SK-N-SH treated with all-trans-retinoic acid at 6 μM for 48 hours (cell line): ENCODE measurements at regions not wholly inside any gene's neighbourhood (a gene's known extent, or its start where the extent isn't known, plus 50 kb on each side); places are given as distances from the start of the nearest gene placed in this dataset.

ENCODE experiments used
- ATAC-seq: fragments of 200-7000 bp; cut with Tn5 transposase; 3 replicates; pipeline ENCODE4 v1.9.1; 2020; ENCODE audit warnings: mild to moderate bottlenecking, moderate library complexity
- ARNTL ChIP-seq: fragments of 450-650 bp; formaldehyde crosslinking; IDR thresholded peaks from 2 replicates; pipeline ENCODE4 v1.5.0; 2020; ENCODE audit warnings: low read depth, mild to moderate bottlenecking, moderate library complexity, borderline replicate concordance
- BACH2 ChIP-seq: fragments of 250-450 bp; sonication (Bioruptor Pico); IDR thresholded peaks from 2 replicates; pipeline ENCODE4 v1.9.0; 2021; ENCODE audit warnings: mild to moderate bottlenecking, borderline replicate concordance
- CSDC2 ChIP-seq: fragments of 250-450 bp; sonication (Bioruptor Pico); IDR thresholded peaks from 2 replicates; pipeline ENCODE4 v1.5.0; 2020; ENCODE audit warnings: mild to moderate bottlenecking, moderate library complexity
- ESRRG ChIP-seq: fragments of 250-450 bp; sonication (Bioruptor Pico); IDR thresholded peaks from 2 replicates; pipeline ENCODE4 v1.6.1; 2021; ENCODE audit warnings: mild to moderate bottlenecking
- GLIS3 ChIP-seq: fragments of 250-450 bp; sonication (Bioruptor Pico); IDR thresholded peaks from 2 replicates; pipeline ENCODE4 v1.5.0; 2020; ENCODE audit warnings: mild to moderate bottlenecking, moderate library complexity
- ISL1 ChIP-seq: fragments of 250-450 bp; sonication (Bioruptor Pico); IDR thresholded peaks from 2 replicates; pipeline ENCODE4 v2.1.2; 2022; ENCODE audit warnings: mild to moderate bottlenecking, moderate library complexity
- OSR1 ChIP-seq: fragments of 250-450 bp; sonication (Bioruptor Pico); IDR thresholded peaks from 2 replicates; pipeline ENCODE4 v1.8.0; 2022; ENCODE audit warnings: moderate library complexity, mild to moderate bottlenecking, inconsistent platforms
- PPARA ChIP-seq: fragments of 250-450 bp; sonication (Bioruptor Pico); IDR thresholded peaks from 2 replicates; pipeline ENCODE4 v1.5.0; 2020; ENCODE audit warnings: mild to moderate bottlenecking, borderline replicate concordance
- RARB ChIP-seq: fragments of 250-450 bp; sonication (Bioruptor Pico); IDR thresholded peaks from 2 replicates; pipeline ENCODE4 v1.8.0; 2021; ENCODE audit warnings: mild to moderate bottlenecking, moderate library complexity
- SNAI2 ChIP-seq: fragments of 250-450 bp; sonication (Bioruptor Pico); IDR thresholded peaks from 2 replicates; pipeline ENCODE4 v1.5.0; 2020; ENCODE audit warnings: mild to moderate bottlenecking, moderate library complexity
- TCF4 ChIP-seq: fragments of 250-450 bp; sonication (Bioruptor Pico); IDR thresholded peaks from 2 replicates; pipeline ENCODE4 v1.8.0; 2021; ENCODE audit warnings: mild to moderate bottlenecking, moderate library complexity, borderline replicate concordance
- TOX ChIP-seq: fragments of 250-450 bp; sonication (Bioruptor Pico); IDR thresholded peaks from 2 replicates; pipeline ENCODE4 v1.8.0; 2021; ENCODE audit warnings: mild to moderate bottlenecking, moderate library complexity, borderline replicate concordance
- ZC3H10 ChIP-seq: fragments of 250-450 bp; sonication (Bioruptor Pico); IDR thresholded peaks from 2 replicates; pipeline ENCODE4 v1.5.1; 2021; ENCODE audit warnings: mild to moderate bottlenecking, moderate library complexity
- ZFP3 ChIP-seq: fragments of 250-450 bp; sonication (Bioruptor Pico); IDR thresholded peaks from 2 replicates; pipeline ENCODE4 v1.5.0; 2020; ENCODE audit warnings: mild to moderate bottlenecking, moderate library complexity
- ZFP30 ChIP-seq: fragments of 450-650 bp; formaldehyde crosslinking; IDR thresholded peaks from 2 replicates; pipeline ENCODE4 v1.5.0; 2022; ENCODE audit warnings: mild to moderate bottlenecking, moderate library complexity
- ZNF565 ChIP-seq: fragments of 450-650 bp; formaldehyde crosslinking; conservative IDR thresholded peaks from 2 replicates; pipeline ENCODE4 v1.5.0; 2020; ENCODE audit warnings: low read depth, mild to moderate bottlenecking, moderate library complexity
- ZNF70 ChIP-seq: fragments of 450-650 bp; formaldehyde crosslinking; IDR thresholded peaks from 2 replicates; pipeline ENCODE4 v1.5.0; 2020; ENCODE audit warnings: mild to moderate bottlenecking, moderate library complexity
- ZNF8 ChIP-seq: fragments of 450-650 bp; formaldehyde crosslinking; IDR thresholded peaks from 2 replicates; pipeline ENCODE4 v1.5.0; 2020; ENCODE audit warnings: mild to moderate bottlenecking, moderate library complexity
- TF ChIP-seq, protein P1 (sequence below): fragments of 250-450 bp; sonication (Bioruptor Pico); IDR thresholded peaks from 2 replicates; pipeline ENCODE4 v1.8.0; 2021; ENCODE audit warnings: low read depth, mild to moderate bottlenecking, moderate library complexity, borderline replicate concordance
- TF ChIP-seq, protein P2 (sequence below): fragments of 250-450 bp; sonication (Bioruptor Pico); IDR thresholded peaks from 2 replicates; pipeline ENCODE4 v1.5.1; 2021; ENCODE audit warnings: mild to moderate bottlenecking, moderate library complexity
- TF ChIP-seq, protein P3 (sequence below): fragments of 250-450 bp; sonication (Bioruptor Pico); IDR thresholded peaks from 2 replicates; pipeline ENCODE4 v1.5.1; 2020; ENCODE audit warnings: low read depth, mild to moderate bottlenecking, moderate library complexity
- TF ChIP-seq, protein P4 (sequence below): fragments of 250-450 bp; sonication (Bioruptor Pico); IDR thresholded peaks from 2 replicates; pipeline ENCODE4 v1.5.0; 2020; ENCODE audit warnings: mild to moderate bottlenecking, moderate library complexity
- TF ChIP-seq, protein P5 (sequence below): fragments of 250-450 bp; sonication (Bioruptor Pico); IDR thresholded peaks from 2 replicates; pipeline ENCODE4 v1.8.0; 2020; ENCODE audit warnings: mild to moderate bottlenecking, moderate library complexity, borderline replicate concordance

DNA sequence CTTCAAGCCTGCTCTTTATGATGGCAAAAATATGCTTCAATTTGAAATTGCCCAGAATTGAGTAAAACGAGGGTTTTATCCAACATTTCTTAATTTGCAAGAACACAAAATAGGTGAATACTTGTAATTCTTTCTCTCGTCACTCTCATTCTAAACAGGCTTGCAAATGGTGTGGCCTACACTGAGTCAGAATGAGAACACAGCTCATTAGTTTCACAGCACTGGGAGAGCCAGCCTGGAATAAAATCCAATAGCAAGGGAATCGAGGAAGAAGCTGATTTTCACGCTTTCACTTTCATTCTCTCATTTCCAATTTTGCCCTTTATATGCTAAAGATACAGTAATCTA is 537.5 kb downstream of the LTN1 start:
- ATAC-seq: peak; percentile 77
- TF ChIP-seq OSR1 (CRISPR knock-in tag) (no peak), GLIS3 (CRISPR knock-in tag) (no peak), ZFP30 (no peak), ZNF70 (CRISPR knock-in tag) (no peak), ARNTL (CRISPR knock-in tag) (no peak), SNAI2 (CRISPR knock-in tag) (no peak), TCF4 (CRISPR knock-in tag) (no peak), PPARA (no peak), ZNF8 (no peak), BACH2 (CRISPR knock-in tag) (no peak), ZC3H10 (CRISPR knock-in tag) (no peak), ZNF565 (CRISPR knock-in tag) (no peak), ISL1 (CRISPR knock-in tag) (no peak), CSDC2 (no peak), TOX (CRISPR knock-in tag) (no peak)
- TF ChIP-seq, protein P1, sequence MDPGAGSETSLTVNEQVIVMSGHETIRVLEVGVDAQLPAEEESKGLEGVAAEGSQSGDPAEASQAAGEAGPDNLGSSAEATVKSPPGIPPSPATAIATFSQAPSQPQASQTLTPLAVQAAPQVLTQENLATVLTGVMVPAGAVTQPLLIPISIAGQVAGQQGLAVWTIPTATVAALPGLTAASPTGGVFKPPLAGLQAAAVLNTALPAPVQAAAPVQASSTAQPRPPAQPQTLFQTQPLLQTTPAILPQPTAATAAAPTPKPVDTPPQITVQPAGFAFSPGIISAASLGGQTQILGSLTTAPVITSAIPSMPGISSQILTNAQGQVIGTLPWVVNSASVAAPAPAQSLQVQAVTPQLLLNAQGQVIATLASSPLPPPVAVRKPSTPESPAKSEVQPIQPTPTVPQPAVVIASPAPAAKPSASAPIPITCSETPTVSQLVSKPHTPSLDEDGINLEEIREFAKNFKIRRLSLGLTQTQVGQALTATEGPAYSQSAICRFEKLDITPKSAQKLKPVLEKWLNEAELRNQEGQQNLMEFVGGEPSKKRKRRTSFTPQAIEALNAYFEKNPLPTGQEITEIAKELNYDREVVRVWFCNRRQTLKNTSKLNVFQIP (CRISPR knock-in tag): no peak

DNA sequence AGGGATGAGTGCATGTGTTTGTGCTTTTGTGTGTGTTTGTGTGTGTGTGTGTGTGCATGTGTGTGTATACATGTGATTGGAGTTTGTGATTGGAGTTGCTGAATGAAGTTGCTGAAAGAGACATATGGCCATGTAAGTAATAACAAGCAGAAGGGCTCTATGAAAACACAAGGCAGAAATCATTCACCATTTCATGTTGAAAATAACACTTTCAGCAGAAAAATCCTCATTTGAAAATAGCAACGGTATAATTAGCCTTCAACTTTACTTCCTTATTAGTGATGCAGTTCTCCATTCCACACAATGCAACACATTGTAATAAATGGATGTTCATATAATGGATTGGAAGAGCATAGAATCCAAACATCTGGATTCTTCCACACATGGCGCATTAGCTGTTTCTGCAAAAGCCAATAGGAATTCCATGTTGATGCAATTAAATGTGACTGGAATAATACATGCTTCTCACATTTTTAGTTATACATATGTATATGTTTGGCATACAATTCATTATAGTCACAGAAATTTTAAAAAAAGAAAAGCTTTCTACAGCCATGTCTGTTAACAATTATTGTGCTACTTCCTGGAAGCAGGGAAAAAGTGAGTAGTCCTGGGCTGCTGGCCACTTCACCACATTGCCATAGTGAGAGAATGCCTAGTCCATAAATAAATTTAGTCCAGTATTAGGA is 538.0 kb downstream of the LTN1 start:
- TF ChIP-seq ZFP30 (no peak), ZFP3 (CRISPR knock-in tag) (no peak), ZNF8 (no peak), ZNF565 (CRISPR knock-in tag) (no peak), GLIS3 (CRISPR knock-in tag) (no peak), ARNTL (CRISPR knock-in tag) (no peak), ZC3H10 (CRISPR knock-in tag) (no peak), OSR1 (CRISPR knock-in tag) (no peak), TCF4 (CRISPR knock-in tag) (no peak), ESRRG (CRISPR knock-in tag) (no peak), ZNF70 (CRISPR knock-in tag) (no peak), RARB (CRISPR knock-in tag) (no peak), ISL1 (CRISPR knock-in tag) (no peak), BACH2 (CRISPR knock-in tag) (no peak), PPARA (no peak)
- TF ChIP-seq, protein P2, sequence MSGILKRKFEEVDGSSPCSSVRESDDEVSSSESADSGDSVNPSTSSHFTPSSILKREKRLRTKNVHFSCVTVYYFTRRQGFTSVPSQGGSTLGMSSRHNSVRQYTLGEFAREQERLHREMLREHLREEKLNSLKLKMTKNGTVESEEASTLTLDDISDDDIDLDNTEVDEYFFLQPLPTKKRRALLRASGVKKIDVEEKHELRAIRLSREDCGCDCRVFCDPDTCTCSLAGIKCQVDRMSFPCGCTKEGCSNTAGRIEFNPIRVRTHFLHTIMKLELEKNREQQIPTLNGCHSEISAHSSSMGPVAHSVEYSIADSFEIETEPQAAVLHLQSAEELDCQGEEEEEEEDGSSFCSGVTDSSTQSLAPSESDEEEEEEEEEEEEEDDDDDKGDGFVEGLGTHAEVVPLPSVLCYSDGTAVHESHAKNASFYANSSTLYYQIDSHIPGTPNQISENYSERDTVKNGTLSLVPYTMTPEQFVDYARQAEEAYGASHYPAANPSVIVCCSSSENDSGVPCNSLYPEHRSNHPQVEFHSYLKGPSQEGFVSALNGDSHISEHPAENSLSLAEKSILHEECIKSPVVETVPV: no peak
- TF ChIP-seq, protein P3, sequence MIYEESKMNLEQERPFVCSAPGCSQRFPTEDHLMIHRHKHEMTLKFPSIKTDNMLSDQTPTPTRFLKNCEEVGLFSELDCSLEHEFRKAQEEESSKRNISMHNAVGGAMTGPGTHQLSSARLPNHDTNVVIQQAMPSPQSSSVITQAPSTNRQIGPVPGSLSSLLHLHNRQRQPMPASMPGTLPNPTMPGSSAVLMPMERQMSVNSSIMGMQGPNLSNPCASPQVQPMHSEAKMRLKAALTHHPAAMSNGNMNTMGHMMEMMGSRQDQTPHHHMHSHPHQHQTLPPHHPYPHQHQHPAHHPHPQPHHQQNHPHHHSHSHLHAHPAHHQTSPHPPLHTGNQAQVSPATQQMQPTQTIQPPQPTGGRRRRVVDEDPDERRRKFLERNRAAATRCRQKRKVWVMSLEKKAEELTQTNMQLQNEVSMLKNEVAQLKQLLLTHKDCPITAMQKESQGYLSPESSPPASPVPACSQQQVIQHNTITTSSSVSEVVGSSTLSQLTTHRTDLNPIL: no peak
- TF ChIP-seq, protein P4, sequence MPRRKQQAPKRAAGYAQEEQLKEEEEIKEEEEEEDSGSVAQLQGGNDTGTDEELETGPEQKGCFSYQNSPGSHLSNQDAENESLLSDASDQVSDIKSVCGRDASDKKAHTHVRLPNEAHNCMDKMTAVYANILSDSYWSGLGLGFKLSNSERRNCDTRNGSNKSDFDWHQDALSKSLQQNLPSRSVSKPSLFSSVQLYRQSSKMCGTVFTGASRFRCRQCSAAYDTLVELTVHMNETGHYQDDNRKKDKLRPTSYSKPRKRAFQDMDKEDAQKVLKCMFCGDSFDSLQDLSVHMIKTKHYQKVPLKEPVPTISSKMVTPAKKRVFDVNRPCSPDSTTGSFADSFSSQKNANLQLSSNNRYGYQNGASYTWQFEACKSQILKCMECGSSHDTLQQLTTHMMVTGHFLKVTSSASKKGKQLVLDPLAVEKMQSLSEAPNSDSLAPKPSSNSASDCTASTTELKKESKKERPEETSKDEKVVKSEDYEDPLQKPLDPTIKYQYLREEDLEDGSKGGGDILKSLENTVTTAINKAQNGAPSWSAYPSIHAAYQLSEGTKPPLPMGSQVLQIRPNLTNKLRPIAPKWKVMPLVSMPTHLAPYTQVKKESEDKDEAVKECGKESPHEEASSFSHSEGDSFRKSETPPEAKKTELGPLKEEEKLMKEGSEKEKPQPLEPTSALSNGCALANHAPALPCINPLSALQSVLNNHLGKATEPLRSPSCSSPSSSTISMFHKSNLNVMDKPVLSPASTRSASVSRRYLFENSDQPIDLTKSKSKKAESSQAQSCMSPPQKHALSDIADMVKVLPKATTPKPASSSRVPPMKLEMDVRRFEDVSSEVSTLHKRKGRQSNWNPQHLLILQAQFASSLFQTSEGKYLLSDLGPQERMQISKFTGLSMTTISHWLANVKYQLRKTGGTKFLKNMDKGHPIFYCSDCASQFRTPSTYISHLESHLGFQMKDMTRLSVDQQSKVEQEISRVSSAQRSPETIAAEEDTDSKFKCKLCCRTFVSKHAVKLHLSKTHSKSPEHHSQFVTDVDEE (CRISPR knock-in tag): no peak
- TF ChIP-seq, protein P5, sequence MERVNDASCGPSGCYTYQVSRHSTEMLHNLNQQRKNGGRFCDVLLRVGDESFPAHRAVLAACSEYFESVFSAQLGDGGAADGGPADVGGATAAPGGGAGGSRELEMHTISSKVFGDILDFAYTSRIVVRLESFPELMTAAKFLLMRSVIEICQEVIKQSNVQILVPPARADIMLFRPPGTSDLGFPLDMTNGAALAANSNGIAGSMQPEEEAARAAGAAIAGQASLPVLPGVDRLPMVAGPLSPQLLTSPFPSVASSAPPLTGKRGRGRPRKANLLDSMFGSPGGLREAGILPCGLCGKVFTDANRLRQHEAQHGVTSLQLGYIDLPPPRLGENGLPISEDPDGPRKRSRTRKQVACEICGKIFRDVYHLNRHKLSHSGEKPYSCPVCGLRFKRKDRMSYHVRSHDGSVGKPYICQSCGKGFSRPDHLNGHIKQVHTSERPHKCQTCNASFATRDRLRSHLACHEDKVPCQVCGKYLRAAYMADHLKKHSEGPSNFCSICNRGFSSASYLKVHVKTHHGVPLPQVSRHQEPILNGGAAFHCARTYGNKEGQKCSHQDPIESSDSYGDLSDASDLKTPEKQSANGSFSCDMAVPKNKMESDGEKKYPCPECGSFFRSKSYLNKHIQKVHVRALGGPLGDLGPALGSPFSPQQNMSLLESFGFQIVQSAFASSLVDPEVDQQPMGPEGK (CRISPR knock-in tag): no peak
- TF ChIP-seq, protein P1 (CRISPR knock-in tag): no peak
- TF ChIP-seq, all 23 proteins: peak for 0
- ATAC-seq: peak; percentile 80
